Loucy (cell line): ENCODE measurements at regions not wholly inside any gene's neighbourhood (a gene's known extent, or its start where the extent isn't known, plus 50 kb on each side); places are given as distances from the start of the nearest gene placed in this dataset.

Experiments used
- H2AFZ ChIP-seq: fragments of 200-600 bp; sonication (generic); 2 replicates; pipeline ENCODE4 v1.6.0; 2016; ENCODE audit warnings: antibody characterized with exemption, mild to moderate bottlenecking, low read length, moderate library complexity
- H3F3A ChIP-seq: fragments of 200-600 bp; 2 replicates; pipeline ENCODE4 v1.6.0; 2016; ENCODE audit warnings: antibody characterized with exemption, low read depth, mild to moderate bottlenecking
- H3K27me3 ChIP-seq: fragments of 200-600 bp; sonication (generic); 2 replicates; pipeline ENCODE4 v1.6.1; 2014; ENCODE audit warnings: low read length, mild to moderate bottlenecking; ENCODE audit not compliant: insufficient read depth, poor library complexity, severe bottlenecking
- H3K36me3 ChIP-seq: fragments of 200-600 bp; sonication (generic); 2 replicates; pipeline ENCODE4 v1.6.1; 2016; ENCODE audit warnings: low read length; ENCODE audit not compliant: insufficient read depth
- H3K4me1 ChIP-seq: fragments of 200-600 bp; sonication (generic); 2 replicates; pipeline ENCODE4 v1.5.1; 2014; ENCODE audit warnings: low read length, mild to moderate bottlenecking; ENCODE audit not compliant: insufficient read depth, poor library complexity, severe bottlenecking
- H3K4me2 ChIP-seq: fragments of 200-600 bp; sonication (generic); 2 replicates; pipeline ENCODE4 v1.6.0; 2014; ENCODE audit warnings: antibody characterized with exemption, low read length, low read depth, mild to moderate bottlenecking; ENCODE audit not compliant: poor library complexity, severe bottlenecking
- H3K4me3 ChIP-seq: fragments of 200-600 bp; sonication (generic); 2 replicates; pipeline ENCODE4 v1.5.1; 2014; ENCODE audit warnings: low read length, mild to moderate bottlenecking, mixed read lengths; ENCODE audit not compliant: poor library complexity, severe bottlenecking
- H3K79me2 ChIP-seq: fragments of 200-600 bp; sonication (generic); 2 replicates; pipeline ENCODE4 v1.6.1; 2014; ENCODE audit warnings: low read length; ENCODE audit not compliant: insufficient read depth
- H3K9ac ChIP-seq: fragments of 200-600 bp; sonication (generic); 2 replicates; pipeline ENCODE4 v1.6.0; 2014; ENCODE audit warnings: mild to moderate bottlenecking, low read depth, low read length, moderate library complexity; ENCODE audit not compliant: poor library complexity, severe bottlenecking
- H3K9me2 ChIP-seq: fragments of 200-600 bp; sonication (generic); replicated peaks from 2 replicates; pipeline ENCODE4 v1.6.1; 2016; ENCODE audit warnings: low read depth, low read length, mixed read lengths
- H3K9me3 ChIP-seq: fragments of 200-600 bp; sonication (generic); 2 replicates; pipeline ENCODE4 v1.6.1; 2014; ENCODE audit warnings: mild to moderate bottlenecking, antibody characterized with exemption, low read length, low read depth; ENCODE audit not compliant: insufficient read depth
- H4K20me1 ChIP-seq: fragments of 200-600 bp; sonication (generic); 2 replicates; pipeline ENCODE4 v1.6.0; 2014; ENCODE audit warnings: antibody characterized with exemption, low read length, mild to moderate bottlenecking; ENCODE audit not compliant: insufficient read depth, poor library complexity, severe bottlenecking
- EZH2phosphoT487 ChIP-seq: fragments of 200-600 bp; IDR thresholded peaks from 2 replicates; pipeline ENCODE4 v1.6.1; 2018; ENCODE audit warnings: antibody characterized with exemption, mild to moderate bottlenecking, moderate library complexity, borderline replicate concordance
- TF ChIP-seq, protein P1 (sequence below): fragments of 200-600 bp; sonication (generic); conservative IDR thresholded peaks from 2 replicates; pipeline ENCODE4 v1.5.1; 2014; ENCODE audit warnings: mild to moderate bottlenecking, antibody characterized with exemption, low read length

DNA sequence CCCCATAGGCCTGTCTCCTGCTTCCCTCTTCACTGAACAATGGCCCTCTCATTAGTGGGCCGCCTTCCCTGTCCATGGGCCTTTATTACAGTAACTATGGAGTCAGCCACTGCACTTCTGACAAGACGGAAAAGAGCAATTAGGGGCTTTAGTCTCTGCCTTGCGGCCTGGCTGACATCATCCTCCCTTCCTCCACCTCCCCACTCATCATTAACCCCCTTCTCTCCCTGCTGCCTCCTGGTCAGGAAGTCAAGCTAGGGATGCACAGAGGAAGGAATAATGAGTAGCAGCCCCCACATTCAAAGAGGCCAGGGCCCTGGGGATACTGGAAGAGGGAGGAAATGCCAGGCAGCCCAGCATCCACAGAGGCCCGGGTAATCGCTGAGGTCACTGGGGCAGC lies 101.6 kb upstream of the PLXNA4 start:
- H3K4me3 ChIP-seq = no peak overlapping the region
- no peak overlapping the region for H3K4me2 ChIP-seq
- H3K36me3 ChIP-seq = no peaks in the 10 kb centered on the region
- peaks cover 8% of the 10 kb centered on the region for H3K4me1 ChIP-seq
- H3K27me3 ChIP-seq = no peaks in the 10 kb centered on the region
- H3K9ac ChIP-seq = no peak overlapping the region
- no peak overlapping the region for H2AFZ ChIP-seq
- H3K9me2 ChIP-seq = no peaks in the 10 kb centered on the region
- TF ChIP-seq, protein P1, sequence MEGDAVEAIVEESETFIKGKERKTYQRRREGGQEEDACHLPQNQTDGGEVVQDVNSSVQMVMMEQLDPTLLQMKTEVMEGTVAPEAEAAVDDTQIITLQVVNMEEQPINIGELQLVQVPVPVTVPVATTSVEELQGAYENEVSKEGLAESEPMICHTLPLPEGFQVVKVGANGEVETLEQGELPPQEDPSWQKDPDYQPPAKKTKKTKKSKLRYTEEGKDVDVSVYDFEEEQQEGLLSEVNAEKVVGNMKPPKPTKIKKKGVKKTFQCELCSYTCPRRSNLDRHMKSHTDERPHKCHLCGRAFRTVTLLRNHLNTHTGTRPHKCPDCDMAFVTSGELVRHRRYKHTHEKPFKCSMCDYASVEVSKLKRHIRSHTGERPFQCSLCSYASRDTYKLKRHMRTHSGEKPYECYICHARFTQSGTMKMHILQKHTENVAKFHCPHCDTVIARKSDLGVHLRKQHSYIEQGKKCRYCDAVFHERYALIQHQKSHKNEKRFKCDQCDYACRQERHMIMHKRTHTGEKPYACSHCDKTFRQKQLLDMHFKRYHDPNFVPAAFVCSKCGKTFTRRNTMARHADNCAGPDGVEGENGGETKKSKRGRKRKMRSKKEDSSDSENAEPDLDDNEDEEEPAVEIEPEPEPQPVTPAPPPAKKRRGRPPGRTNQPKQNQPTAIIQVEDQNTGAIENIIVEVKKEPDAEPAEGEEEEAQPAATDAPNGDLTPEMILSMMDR = no peak
- no peaks in the 10 kb centered on the region for H3K79me2 ChIP-seq
- no peaks in the 10 kb centered on the region for H4K20me1 ChIP-seq
- no peaks in the 10 kb centered on the region for H3K9me3 ChIP-seq
- no peaks in the 10 kb centered on the region for H3F3A ChIP-seq

DNA sequence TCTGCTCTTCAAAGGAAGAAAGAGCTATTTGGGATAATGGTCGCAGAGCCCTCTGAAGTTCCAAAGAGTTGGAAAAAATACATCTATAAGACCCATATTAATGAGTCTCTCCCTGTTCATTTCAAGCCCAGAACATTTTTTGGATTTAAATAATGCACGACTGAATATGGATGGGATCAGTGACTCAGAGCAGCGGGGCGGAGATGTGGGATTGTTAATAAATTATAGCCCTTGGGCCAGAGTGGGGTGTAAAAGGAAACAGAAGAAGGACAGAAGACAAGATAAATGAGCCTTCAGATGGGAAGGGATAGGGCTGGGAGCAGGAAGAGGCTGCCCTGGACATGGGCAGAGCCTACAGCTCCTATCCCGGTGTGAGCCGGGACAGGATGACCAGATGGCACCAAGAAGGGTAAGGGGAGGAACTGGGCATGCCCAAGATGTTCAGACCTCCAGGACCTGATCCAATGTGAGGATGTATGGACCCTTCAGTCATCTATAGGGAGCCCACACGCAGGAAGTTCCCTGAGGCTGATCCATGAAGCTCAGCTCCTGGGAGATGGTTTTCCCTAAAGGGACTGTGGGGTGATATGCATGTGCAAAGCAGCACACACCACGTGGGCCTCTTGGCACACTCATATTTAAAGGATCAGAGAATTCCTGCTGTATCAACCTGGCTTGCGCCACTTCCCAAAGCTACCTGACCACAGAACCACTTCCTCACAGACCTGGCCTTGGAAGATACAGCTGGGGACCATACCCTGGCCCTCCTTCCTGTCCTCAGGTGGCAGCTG lies 96.1 kb upstream of the PLXNA4 start:
- Histone ChIP-seq H3K4me3 (no peak overlapping the region), H3K36me3 (no peaks in the 10 kb centered on the region), H4K20me1 (no peaks in the 10 kb centered on the region), H3K4me1 (peaks cover 6% of the 10 kb centered on the region), H3K9ac (no peak overlapping the region), H3K9me3 (no peaks in the 10 kb centered on the region), H3K4me2 (no peak overlapping the region), H3K9me2 (no peaks in the 10 kb centered on the region), H3K79me2 (no peaks in the 10 kb centered on the region), H3K27me3 (no peaks in the 10 kb centered on the region), H2AFZ (no peak overlapping the region), H3F3A (no peaks in the 10 kb centered on the region)
- no peak for TF ChIP-seq EZH2phosphoT487
- TF ChIP-seq, protein P1 = no peak

DNA sequence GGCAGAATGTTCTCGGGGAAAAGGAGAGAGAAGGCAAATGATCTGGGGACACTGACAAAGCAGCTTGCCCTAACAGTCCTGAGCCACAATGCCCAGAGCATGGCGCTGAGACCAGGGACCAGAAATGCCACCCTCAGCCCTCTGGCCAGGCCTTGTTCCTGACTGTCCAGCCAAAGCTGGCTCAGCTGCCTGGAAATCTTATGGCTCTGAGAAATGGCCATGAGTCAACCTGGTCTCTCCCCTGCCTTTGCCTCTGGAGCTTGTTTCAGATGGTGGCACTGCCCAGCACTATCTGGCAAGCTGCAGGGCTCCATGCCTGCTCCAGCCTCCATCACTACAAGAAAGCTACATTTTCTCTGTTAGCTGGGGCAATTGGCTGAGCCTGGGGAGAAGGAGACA lies 90.5 kb upstream of the PLXNA4 start:
- no peaks in the 10 kb centered on the region for H3K79me2 ChIP-seq
- no peaks in the 10 kb centered on the region for H3K27me3 ChIP-seq
- peaks cover 21% of the 10 kb centered on the region for H3K4me1 ChIP-seq
- peak overlapping the region; percentile 82 for H2AFZ ChIP-seq
- no peaks in the 10 kb centered on the region for H3F3A ChIP-seq
- H3K9me2 ChIP-seq = no peaks in the 10 kb centered on the region
- H4K20me1 ChIP-seq = no peaks in the 10 kb centered on the region
- peak overlapping the region; percentile 26 for H3K9ac ChIP-seq
- no peak for TF ChIP-seq EZH2phosphoT487
- TF ChIP-seq, protein P1 = no peak
- peak overlapping the region; percentile 42 for H3K4me3 ChIP-seq
- no peaks in the 10 kb centered on the region for H3K9me3 ChIP-seq
- H3K36me3 ChIP-seq = no peaks in the 10 kb centered on the region
- peak overlapping the region; percentile 66 for H3K4me2 ChIP-seq
